Upper lobe of left lung (tissue), 4 donors: ENCODE measurements at regions not wholly inside any gene's neighbourhood (a gene's known extent, or its start where the extent isn't known, plus 50 kb on each side); places are given as distances from the start of the nearest gene placed in this dataset.

ENCODE experiments used
- POLR2A ChIP-seq, 4 donors: fragments of 450-650 bp; IDR thresholded peaks; one replicate each; pipeline ENCODE4 v1.5.1; 2016 to 2017; ENCODE audit warnings: antibody characterized with exemption in 4 of 4, mild to moderate bottlenecking in 2 of 4
- POLR2AphosphoS5 ChIP-seq, 2 donors: sonication (generic); formaldehyde crosslinking; IDR thresholded peaks; one replicate each; pipeline ENCODE4 v1.5.1; 2017; ENCODE audit warnings: antibody characterized with exemption in 2 of 2
- TF ChIP-seq, protein P1 (sequence below), 6 experiments: fragments of 450-650 bp in 4 of 6; fragments of 200-600 bp in 2 of 6; sonication (generic) in 2 of 6; IDR thresholded peaks; one replicate each; pipeline ENCODE4 v1.5.1; 2016 to 2019; ENCODE audit warnings: antibody characterized with exemption in 6 of 6

DNA sequence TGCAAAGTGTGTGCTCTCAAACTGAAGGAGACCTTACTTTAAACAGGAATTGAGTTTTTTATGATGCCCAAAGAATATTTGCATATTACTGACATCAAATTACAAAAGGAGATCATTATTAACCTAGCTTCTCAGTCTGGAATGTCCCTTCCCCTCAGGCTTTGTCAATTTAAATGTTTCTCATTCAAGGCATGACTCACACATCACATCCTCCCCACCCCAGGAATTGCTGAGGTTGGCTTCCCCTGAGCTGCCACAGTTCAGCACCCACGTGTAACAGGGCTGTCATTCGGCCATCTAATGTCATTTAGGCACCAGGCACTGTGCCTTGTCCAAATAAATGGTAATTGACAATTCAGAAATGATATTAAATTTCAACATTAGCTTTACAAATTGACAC, 305.9 kb upstream of the MGMT start:
- TF ChIP-seq, protein P1, sequence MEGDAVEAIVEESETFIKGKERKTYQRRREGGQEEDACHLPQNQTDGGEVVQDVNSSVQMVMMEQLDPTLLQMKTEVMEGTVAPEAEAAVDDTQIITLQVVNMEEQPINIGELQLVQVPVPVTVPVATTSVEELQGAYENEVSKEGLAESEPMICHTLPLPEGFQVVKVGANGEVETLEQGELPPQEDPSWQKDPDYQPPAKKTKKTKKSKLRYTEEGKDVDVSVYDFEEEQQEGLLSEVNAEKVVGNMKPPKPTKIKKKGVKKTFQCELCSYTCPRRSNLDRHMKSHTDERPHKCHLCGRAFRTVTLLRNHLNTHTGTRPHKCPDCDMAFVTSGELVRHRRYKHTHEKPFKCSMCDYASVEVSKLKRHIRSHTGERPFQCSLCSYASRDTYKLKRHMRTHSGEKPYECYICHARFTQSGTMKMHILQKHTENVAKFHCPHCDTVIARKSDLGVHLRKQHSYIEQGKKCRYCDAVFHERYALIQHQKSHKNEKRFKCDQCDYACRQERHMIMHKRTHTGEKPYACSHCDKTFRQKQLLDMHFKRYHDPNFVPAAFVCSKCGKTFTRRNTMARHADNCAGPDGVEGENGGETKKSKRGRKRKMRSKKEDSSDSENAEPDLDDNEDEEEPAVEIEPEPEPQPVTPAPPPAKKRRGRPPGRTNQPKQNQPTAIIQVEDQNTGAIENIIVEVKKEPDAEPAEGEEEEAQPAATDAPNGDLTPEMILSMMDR (IDR thresholded peaks at IDR 0.05): no peak
- no peak for TF ChIP-seq POLR2A (IDR thresholded peaks at IDR 0.05)
- TF ChIP-seq POLR2AphosphoS5 (IDR thresholded peaks at IDR 0.05): no peak
